ENCODE measurements at regions not wholly inside any gene's neighbourhood (a gene's known extent, or its start where the extent isn't known, plus 50 kb on each side); places are given as distances from the start of the nearest gene placed in this dataset.
"Not testable (repeated sequence)": the region's sequence is repeated elsewhere in the genome, so short reads cannot be mapped to it uniquely, and the experiment has no call there.

DNA sequence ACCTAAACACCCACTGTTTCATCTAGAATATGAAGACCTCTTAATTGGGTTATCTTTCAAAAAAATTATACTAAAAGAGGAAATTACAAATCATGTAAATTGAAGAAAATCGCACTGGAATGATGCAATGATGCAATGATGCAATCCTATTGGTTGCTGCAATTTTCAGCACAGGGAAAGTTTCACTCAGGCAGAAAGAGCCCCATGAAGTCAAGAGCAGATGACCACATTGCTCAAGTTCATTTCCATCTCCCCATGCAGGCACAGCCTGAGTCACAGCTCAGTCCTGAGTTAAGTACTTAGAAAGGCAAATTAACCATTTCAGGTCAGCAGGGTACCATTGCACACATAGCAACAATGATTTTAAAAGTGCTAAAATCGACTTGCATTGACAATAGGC, 180.3 kb upstream of the MYO3A start:
- Histone ChIP-seq H3K79me2 (ENCODE audit: insufficient read depth, low read depth, low read length) (no peaks in the 10 kb centered on the region), H3K27ac (ENCODE audit: low read depth, low read length, poor library complexity, severe bottlenecking) (no peak overlapping the region), H3K9me3 (ENCODE audit: low read length) (no peaks in the 10 kb centered on the region), H4K20me1 (ENCODE audit: insufficient read depth, low read length) (no peaks in the 10 kb centered on the region), H2AFZ (ENCODE audit: low read length) (no peak overlapping the region), H3K36me3 (ENCODE audit: insufficient read depth, low read length) (no peaks in the 10 kb centered on the region), H3K9me2 (ENCODE audit: insufficient read depth, low read length) (no peaks in the 10 kb centered on the region), H3K4me1 (ENCODE audit: insufficient read depth, low read length, poor library complexity, severe bottlenecking) (no peaks in the 10 kb centered on the region), H3K4me3 (ENCODE audit: low read depth, low read length, poor library complexity, severe bottlenecking) (no peak overlapping the region), H3K4me2 (ENCODE audit: low read length) (no peak overlapping the region)
- TF ChIP-seq EZH2phosphoT487 (IDR thresholded peaks at IDR 0.05; ENCODE audit: borderline replicate concordance, low read depth, low read length), result no peak
- TF ChIP-seq, protein P1, sequence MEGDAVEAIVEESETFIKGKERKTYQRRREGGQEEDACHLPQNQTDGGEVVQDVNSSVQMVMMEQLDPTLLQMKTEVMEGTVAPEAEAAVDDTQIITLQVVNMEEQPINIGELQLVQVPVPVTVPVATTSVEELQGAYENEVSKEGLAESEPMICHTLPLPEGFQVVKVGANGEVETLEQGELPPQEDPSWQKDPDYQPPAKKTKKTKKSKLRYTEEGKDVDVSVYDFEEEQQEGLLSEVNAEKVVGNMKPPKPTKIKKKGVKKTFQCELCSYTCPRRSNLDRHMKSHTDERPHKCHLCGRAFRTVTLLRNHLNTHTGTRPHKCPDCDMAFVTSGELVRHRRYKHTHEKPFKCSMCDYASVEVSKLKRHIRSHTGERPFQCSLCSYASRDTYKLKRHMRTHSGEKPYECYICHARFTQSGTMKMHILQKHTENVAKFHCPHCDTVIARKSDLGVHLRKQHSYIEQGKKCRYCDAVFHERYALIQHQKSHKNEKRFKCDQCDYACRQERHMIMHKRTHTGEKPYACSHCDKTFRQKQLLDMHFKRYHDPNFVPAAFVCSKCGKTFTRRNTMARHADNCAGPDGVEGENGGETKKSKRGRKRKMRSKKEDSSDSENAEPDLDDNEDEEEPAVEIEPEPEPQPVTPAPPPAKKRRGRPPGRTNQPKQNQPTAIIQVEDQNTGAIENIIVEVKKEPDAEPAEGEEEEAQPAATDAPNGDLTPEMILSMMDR (conservative IDR thresholded peaks at IDR 0.05; ENCODE audit: low read length), result no peak
- ChIA-PET CTCF (ENCODE audit: unreplicated experiment) (no interaction called here), POLR2A (interaction anchor here (0.6 to 0.7 kb wide), 2 partner anchors 193 to 1297 kb away, joined by 3 to 6 read pairs; no protein-coding TSS in a partner anchor)
- no TSS peak for BruUV-seq (replicated peaks)
- no peak for DNase-seq (ENCODE audit: low spot score)
- intact Hi-C loops (cut with micrococcal nuclease; ENCODE audit: unreplicated experiment), result no loop called here

DNA sequence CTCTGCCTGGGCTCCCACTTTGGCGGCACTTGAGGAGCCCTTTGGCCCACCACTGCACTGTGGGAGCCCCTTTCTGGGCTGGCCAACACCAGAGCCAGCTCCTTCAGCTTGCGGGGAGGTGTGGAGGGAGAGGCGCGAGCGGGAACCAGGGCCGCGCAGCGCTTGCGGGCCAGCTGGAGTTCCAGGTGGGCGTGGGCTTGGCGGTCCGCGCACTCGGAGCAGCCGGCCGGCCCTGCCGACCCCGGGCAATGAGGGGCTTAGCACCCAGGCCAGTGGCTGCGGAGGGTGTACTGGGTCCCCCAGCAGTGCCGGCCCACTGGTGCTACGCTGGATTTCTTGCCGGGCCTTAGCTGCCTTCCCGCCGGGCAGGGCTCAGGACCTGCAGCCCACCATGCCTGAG, 178.2 kb upstream of the MYO3A start:
- BruUV-seq (replicated peaks); H3K27ac ChIP-seq (ENCODE audit: low read depth, low read length, poor library complexity, severe bottlenecking); H3K79me2 ChIP-seq (ENCODE audit: insufficient read depth, low read depth, low read length); DNase-seq (ENCODE audit: low spot score); H3K4me1 ChIP-seq (ENCODE audit: insufficient read depth, low read length, poor library complexity, severe bottlenecking); H4K20me1 ChIP-seq (ENCODE audit: insufficient read depth, low read length); H3K4me2 ChIP-seq (ENCODE audit: low read length); H3K36me3 ChIP-seq (ENCODE audit: insufficient read depth, low read length); H3K4me3 ChIP-seq (ENCODE audit: low read depth, low read length, poor library complexity, severe bottlenecking); H2AFZ ChIP-seq (ENCODE audit: low read length); H3K9me3 ChIP-seq (ENCODE audit: low read length); H3K9me2 ChIP-seq (ENCODE audit: insufficient read depth, low read length); CTCF ChIA-PET (ENCODE audit: unreplicated experiment): not testable (repeated sequence)
- POLR2A ChIA-PET, result interaction anchor here (0.7 kb wide), 1 partner anchor 405 kb away, joined by 3 read pairs; no protein-coding TSS in a partner anchor
- intact Hi-C loops (cut with micrococcal nuclease; ENCODE audit: unreplicated experiment), result loop anchor here (5.0 kb wide), 1 partner anchor 511 kb away; no protein-coding TSS in a partner anchor

DNA sequence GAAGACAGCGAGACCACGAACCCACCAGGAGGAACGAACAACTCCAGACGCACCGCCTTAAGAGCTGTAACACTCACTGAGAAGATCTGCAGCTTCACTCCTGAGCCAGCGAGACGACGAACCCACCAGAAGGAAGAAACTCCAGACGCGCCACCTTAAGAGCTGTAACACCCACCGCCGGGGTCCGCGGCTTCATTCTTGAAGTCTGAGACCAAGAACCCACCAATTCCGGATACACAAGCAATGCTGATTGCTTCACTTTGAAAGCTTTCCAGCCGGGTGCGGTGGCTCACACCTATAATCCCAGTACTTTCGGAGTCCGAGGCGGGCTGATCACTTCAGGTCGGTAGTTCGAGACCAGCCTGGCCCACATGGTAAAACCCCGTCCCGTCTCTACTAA, 177.2 kb upstream of the MYO3A start:
- H2AFZ ChIP-seq (ENCODE audit: low read length), result no peak overlapping the region
- ChIA-PET POLR2A (interaction anchor here (0.5 kb wide), 1 partner anchor 377 kb away, joined by 3 read pairs; no protein-coding TSS in a partner anchor), CTCF (ENCODE audit: unreplicated experiment) (no interaction called here)
- H3K36me3 ChIP-seq (ENCODE audit: insufficient read depth, low read length), result no peaks in the 10 kb centered on the region
- H3K4me3 ChIP-seq (ENCODE audit: low read depth, low read length, poor library complexity, severe bottlenecking), result no peak overlapping the region
- TF ChIP-seq, protein P1 (conservative IDR thresholded peaks at IDR 0.05; ENCODE audit: low read length), result no peak
- H3K4me2 ChIP-seq (ENCODE audit: low read length), result no peak overlapping the region
- DNase-seq (ENCODE audit: low spot score), result no peak
- intact Hi-C loops (cut with micrococcal nuclease; ENCODE audit: unreplicated experiment), result loop anchor here (5.0 kb wide), 1 partner anchor 511 kb away; no protein-coding TSS in a partner anchor
- no peaks in the 10 kb centered on the region for H4K20me1 ChIP-seq (ENCODE audit: insufficient read depth, low read length)
- no peaks in the 10 kb centered on the region for H3K9me3 ChIP-seq (ENCODE audit: low read length)
- H3K9me2 ChIP-seq (ENCODE audit: insufficient read depth, low read length), result no peaks in the 10 kb centered on the region
- no peak overlapping the region for H3K27ac ChIP-seq (ENCODE audit: low read depth, low read length, poor library complexity, severe bottlenecking)
- H3K4me1 ChIP-seq (ENCODE audit: insufficient read depth, low read length, poor library complexity, severe bottlenecking), result no peaks in the 10 kb centered on the region
- no TSS peak for BruUV-seq (replicated peaks)
- no peaks in the 10 kb centered on the region for H3K79me2 ChIP-seq (ENCODE audit: insufficient read depth, low read depth, low read length)

All from OCI-LY7 (cell line).